HG03025 (cell line): ENCODE measurements at regions not wholly inside any gene's neighbourhood (a gene's known extent, or its start where the extent isn't known, plus 50 kb on each side); places are given as distances from the start of the nearest gene placed in this dataset.

Experiments used
- ATAC-seq: cut with Tn5 transposase; IDR thresholded peaks from one replicate; pipeline ENCODE4 v1.9.1; 2021; ENCODE audit warnings: mild to moderate bottlenecking, moderate library complexity; ENCODE audit not compliant: unreplicated experiment, low FRiP score

DNA sequence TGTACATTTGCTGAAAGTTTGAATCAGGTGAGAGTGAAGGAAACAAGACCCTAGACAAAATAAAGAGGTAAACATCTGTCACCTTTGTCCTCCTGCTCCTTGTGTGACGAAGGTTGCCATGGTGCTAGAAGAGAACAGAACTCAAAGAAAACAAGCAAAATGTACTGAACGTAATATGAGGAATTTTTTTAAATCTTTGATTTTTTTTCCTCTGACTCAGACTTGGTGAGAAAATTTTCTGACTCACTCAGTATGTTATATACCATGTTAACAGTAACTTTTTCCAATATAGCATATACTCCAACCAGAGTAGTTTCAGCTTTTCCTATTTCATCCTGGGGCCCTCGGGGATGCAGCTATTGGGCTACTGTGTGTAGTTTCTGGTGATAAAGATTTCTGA is 2114.6 kb upstream of the PIK3C3 start:
- ATAC-seq: no peak

DNA sequence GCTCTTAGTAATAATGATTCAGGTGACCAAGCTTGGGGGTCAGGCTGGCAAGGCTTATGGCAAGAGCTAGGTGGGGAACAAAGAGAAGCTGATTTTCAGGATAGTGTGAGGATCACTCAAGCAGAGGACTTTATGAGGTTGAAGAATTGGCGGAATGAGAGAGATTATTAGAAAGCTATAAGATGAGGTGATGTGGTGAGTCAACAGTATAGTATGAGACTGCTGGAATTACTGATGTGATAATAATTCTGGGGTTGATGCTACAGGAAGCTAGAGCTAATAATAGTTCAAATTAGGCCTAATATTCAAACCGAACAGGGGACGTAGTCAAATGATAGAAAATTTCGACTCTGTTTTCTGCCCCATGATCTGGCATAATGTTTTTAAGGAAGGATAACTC is 2115.3 kb upstream of the PIK3C3 start:
- ATAC-seq: no peak

DNA sequence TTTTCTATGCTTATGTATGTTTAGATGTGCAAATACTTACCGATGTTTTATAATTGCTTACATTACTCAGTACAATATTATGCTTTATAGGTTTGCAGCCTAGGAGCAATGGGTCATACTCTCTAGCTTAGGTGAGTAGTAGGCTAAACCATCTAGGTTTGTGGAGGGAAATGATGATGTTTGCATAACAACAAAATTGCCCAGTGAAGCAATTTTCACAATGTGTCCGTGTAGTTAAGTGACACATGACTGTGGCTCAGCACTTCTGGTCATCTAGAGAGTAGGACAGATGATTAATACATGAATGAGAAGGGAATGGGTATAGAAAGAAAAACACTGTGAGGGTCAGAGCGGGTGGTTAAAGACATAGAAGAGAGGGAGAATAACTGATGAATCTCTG is 2116.2 kb upstream of the PIK3C3 start:
- no peak for ATAC-seq

DNA sequence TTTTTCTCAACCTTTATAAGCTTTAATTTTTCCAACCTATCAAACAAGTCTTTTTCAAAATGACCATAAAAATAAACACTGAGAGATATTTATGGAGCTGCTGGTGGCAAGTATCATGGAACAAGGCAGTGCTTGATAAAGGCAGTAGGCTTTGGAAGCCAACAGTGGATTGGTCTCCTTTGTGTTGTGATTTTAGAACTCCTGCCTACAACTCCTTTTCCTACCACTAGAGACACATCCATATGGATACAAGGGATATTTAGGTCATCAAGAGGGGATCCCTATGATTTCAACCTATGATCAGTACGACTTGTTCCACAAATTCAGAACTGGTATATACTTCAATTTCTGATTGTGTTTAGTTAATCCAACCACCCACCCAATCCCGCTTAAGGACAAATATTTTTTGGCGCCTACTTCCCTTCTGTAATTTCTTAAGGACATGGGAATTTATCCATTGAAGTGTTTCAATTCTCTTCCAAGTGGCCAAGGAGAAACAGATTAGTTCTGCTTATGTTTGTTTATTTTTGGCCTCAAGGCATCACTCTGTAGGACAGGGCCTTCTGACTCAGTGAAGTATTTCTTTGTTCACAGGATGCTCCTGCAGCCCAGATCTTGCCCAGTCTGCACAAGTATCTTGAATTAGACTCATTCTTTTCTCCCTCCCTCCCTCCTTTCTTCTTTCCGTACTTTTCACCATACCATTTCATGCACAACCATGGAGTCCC is 2119.6 kb upstream of the PIK3C3 start:
- no peak for ATAC-seq

- ATAC-seq: no peak
These were observed 2120.4 kb upstream of the PIK3C3 start for GRCh38 chr18:39834636-39835035.

- no peak for ATAC-seq
These were observed 2129.4 kb upstream of the PIK3C3 start for GRCh38 chr18:39825485-39826150.

GRCh38 chr18:39806525-39806924 is 2148.5 kb upstream of the PIK3C3 start:
- no peak for ATAC-seq

DNA sequence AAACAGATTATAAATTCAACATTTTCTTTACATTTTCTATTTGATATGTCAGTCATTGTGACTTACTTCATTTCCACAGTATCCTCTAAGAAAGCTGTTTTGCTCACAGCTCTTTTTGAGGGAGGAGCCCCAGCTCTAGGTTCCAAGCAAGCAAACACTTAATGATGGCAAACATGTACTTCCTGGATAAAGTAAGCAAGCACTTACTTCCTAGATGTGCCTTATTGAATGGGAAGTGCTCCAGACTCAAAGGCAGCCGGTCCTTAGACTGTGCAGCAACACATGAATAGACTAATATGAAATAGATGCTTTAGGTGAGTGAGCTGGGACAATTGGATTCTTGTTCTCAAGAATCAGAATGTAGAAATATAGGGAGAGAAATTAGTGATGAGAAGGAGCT is 2149.8 kb upstream of the PIK3C3 start:
- no peak for ATAC-seq

- ATAC-seq: no peak
These were observed 2152.3 kb upstream of the PIK3C3 start for GRCh38 chr18:39802648-39803229.

- ATAC-seq: no peak
These were observed 2153.2 kb upstream of the PIK3C3 start for GRCh38 chr18:39801848-39802247.

DNA sequence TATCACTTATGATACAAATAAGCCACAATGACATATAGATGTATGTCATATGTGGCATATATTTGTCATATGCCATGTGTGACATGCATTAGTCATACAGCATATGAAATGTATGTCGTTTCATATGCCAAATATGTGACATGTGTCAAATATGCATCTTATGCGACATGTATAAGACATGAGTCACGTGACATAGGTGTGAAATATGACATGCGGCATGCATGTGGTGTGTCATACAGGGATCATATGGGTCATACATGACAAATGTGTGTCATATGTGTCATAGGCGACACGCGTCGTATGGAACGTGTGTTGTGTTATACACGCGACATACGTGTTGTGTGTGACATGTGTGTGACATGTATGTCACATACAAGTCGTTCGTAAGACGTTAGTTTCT is 2154.0 kb upstream of the PIK3C3 start:
- no peak for ATAC-seq

DNA sequence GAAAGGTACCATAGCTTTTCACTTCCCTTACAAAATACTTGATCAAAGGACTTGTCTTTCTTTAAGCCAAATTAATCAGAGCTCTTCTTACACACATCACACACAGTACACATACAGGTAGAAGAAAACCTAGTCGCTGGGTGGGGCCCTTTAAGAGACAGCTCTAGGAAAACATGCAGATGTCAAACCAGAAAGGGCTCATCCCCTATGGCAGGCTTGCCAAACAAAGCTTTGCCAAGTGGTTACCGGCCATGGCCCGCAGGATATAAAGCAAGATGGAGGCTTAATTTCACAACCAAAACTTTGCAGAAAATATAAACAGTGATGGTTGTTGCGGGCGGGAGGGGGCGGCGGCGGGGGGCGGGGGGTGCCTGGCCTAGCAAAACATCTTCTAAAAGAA is 2156.0 kb upstream of the PIK3C3 start:
- ATAC-seq: no peak

DNA sequence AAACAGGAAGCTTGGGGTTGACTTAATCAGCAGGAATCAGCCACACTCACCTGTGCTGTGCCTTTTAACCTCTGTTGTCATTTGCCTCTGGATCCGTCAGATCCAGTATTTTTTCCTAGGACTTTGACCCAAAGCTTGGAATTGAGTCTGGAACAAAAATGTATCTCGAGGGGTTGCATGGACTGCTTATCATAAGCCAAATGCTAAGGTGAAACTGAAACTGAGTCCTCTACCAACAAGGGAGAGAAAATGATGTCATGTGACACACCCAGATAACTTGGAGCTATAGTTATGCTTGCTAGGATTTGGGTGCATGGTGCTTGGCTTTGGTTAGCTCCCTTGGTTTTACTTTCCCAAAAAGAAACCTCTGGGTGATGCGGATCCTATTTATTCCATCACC is 2158.6 kb upstream of the PIK3C3 start:
- no peak for ATAC-seq

DNA sequence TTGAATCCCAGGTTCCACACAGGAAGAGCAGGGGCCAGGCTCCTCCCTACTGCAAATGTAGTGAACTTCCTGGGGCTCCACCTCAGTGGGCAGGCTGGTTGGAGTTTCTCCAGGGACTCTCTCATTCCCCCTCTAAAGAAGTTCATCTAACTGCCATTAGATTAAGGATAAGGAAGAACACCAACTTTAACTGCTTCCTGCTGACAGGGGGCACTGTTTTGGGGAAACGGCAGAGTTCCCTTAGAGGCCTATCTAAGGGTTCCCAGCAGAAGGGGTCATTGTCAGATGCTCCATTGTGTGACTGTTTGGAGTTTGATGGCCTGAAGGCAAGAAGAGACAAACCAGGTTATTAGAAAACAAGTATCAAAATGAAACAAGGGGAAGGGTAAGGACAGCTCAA is 2159.7 kb upstream of the PIK3C3 start:
- no peak for ATAC-seq

GRCh38 chr18:39793609-39794008 is 2161.4 kb upstream of the PIK3C3 start:
- no peak for ATAC-seq

- ATAC-seq: no peak
These were observed 2166.7 kb upstream of the PIK3C3 start for GRCh38 chr18:39788383-39788782.

GRCh38 chr18:39786477-39786876 is 2168.6 kb upstream of the PIK3C3 start:
- ATAC-seq: no peak

GRCh38 chr18:39784541-39784940 is 2170.5 kb upstream of the PIK3C3 start:
- ATAC-seq: no peak

- no peak for ATAC-seq
These were observed 2173.5 kb upstream of the PIK3C3 start for GRCh38 chr18:39781565-39781964.

DNA sequence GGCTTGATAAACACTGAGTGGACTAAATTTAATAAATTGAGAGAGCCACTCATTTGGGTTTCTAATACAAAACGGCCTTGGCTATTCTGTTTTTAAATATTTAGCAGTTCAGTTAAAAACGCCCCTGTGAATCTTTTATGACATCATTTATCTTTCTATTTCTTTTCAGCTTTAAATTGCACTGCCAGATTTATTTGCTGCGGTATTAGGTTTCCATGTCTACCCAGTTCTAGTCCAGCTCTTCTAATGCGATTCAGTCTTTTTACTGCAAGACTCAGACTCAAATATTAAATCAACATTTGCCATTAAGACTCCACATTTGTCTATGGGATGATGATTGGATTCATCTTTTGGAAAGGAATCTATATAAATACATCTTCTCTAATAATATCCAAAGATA is 2174.3 kb upstream of the PIK3C3 start:
- no peak for ATAC-seq

- ATAC-seq: no peak
These were observed 2175.1 kb upstream of the PIK3C3 start for GRCh38 chr18:39779926-39780325.

GRCh38 chr18:39776766-39777165 is 2178.3 kb upstream of the PIK3C3 start:
- no peak for ATAC-seq
